DOHH2 (cell line): ENCODE measurements at regions not wholly inside any gene's neighbourhood (a gene's known extent, or its start where the extent isn't known, plus 50 kb on each side); places are given as distances from the start of the nearest gene placed in this dataset.
"Not testable (repeated sequence)": the region's sequence is repeated elsewhere in the genome, so short reads cannot be mapped to it uniquely, and the experiment has no call there.

Source experiments
- H3F3A ChIP-seq: fragments of 200-600 bp; sonication (generic), shearing (Covaris generic); 2 replicates; pipeline ENCODE4 v1.6.0; 2016; ENCODE audit warnings: antibody characterized with exemption, mild to moderate bottlenecking; ENCODE audit not compliant: control insufficient read depth, insufficient read depth
- H3K27ac ChIP-seq: fragments of 200-600 bp; sonication (generic); 2 replicates; pipeline ENCODE4 v1.5.1; 2014; ENCODE audit warnings: low read depth, mild to moderate bottlenecking, low read length, moderate library complexity
- H3K27me3 ChIP-seq: fragments of 200-600 bp; sonication (generic); 2 replicates; pipeline ENCODE4 v1.6.1; 2014; ENCODE audit warnings: mild to moderate bottlenecking, low read length, mixed read lengths; ENCODE audit not compliant: control insufficient read depth
- H3K36me3 ChIP-seq: fragments of 200-600 bp; sonication (generic); 2 replicates; pipeline ENCODE4 v1.6.1; 2014; ENCODE audit warnings: mild to moderate bottlenecking, low read length, moderate library complexity, mixed read lengths; ENCODE audit not compliant: control insufficient read depth
- H3K4me1 ChIP-seq: fragments of 200-600 bp; sonication (generic); 2 replicates; pipeline ENCODE4 v1.6.1; 2014; ENCODE audit warnings: mild to moderate bottlenecking, low read length, mixed read lengths; ENCODE audit not compliant: control insufficient read depth
- H3K4me2 ChIP-seq: fragments of 200-600 bp; sonication (generic); 2 replicates; pipeline ENCODE4 v1.6.0; 2014; ENCODE audit warnings: mild to moderate bottlenecking, low read length, moderate library complexity
- H3K4me3 ChIP-seq: fragments of 200-600 bp; sonication (generic); 2 replicates; pipeline ENCODE4 v1.5.1; 2014; ENCODE audit warnings: mild to moderate bottlenecking, low read length, mixed read lengths
- H3K79me2 ChIP-seq: fragments of 200-600 bp; sonication (generic); 2 replicates; pipeline ENCODE4 v1.6.1; 2014; ENCODE audit warnings: mild to moderate bottlenecking, low read length, mixed read lengths; ENCODE audit not compliant: control insufficient read depth
- H3K9me2 ChIP-seq: fragments of 200-600 bp; sonication (generic); replicated peaks from 2 replicates; pipeline ENCODE4 v1.6.1; 2014; ENCODE audit warnings: mild to moderate bottlenecking, low read length, mixed read lengths; ENCODE audit not compliant: control insufficient read depth
- H3K9me3 ChIP-seq: fragments of 200-600 bp; sonication (generic); 2 replicates; pipeline ENCODE4 v1.6.1; 2014; ENCODE audit warnings: antibody characterized with exemption, low read length, mixed read lengths; ENCODE audit not compliant: control insufficient read depth, insufficient read depth
- H4K20me1 ChIP-seq: fragments of 200-600 bp; sonication (generic); 2 replicates; pipeline ENCODE4 v1.6.0; 2014; ENCODE audit warnings: low read depth, mild to moderate bottlenecking, antibody characterized with exemption, low read length, moderate library complexity; ENCODE audit not compliant: control insufficient read depth, insufficient read depth

- not testable (repeated sequence) for H3K9me3 ChIP-seq, H3K27me3 ChIP-seq, H3K36me3 ChIP-seq, H3F3A ChIP-seq, H3K27ac ChIP-seq, H3K4me1 ChIP-seq, H3K9me2 ChIP-seq, H3K79me2 ChIP-seq, H3K4me2 ChIP-seq, H4K20me1 ChIP-seq, H3K4me3 ChIP-seq
Measured at GRCh38 chr2:87565116-87565515, 182.8 kb upstream of the PLGLB2 start.

GRCh38 chr2:87566531-87566930, 181.4 kb upstream of the PLGLB2 start:
- H3K27ac ChIP-seq, H3K9me2 ChIP-seq, H3K36me3 ChIP-seq, H3F3A ChIP-seq, H3K4me2 ChIP-seq, H3K4me1 ChIP-seq, H3K9me3 ChIP-seq, H3K27me3 ChIP-seq, H4K20me1 ChIP-seq, H3K4me3 ChIP-seq, H3K79me2 ChIP-seq: not testable (repeated sequence)

DNA sequence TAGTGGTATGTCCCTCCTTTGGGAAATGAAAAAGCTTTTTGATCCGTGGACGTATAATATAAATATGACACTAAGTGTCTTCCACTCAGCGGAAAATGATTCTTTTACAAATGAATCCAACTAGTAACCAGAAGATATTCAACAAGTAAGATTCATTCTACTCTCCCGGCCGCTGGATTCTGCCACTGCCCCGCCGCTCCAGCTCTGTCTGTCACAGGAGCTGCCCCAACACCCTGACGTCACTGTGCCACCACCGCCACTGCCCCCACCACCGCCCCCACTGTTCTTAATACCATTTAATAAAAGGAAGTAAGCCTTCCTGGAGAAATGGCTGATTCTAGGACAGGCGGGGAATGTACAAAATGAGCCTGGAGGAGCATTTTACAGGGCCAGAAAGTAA, 180.8 kb upstream of the PLGLB2 start:
- not testable (repeated sequence) for H3K36me3 ChIP-seq, H3K27me3 ChIP-seq, H3F3A ChIP-seq, H3K9me2 ChIP-seq, H3K4me2 ChIP-seq, H3K4me3 ChIP-seq, H3K4me1 ChIP-seq, H3K79me2 ChIP-seq, H4K20me1 ChIP-seq, H3K9me3 ChIP-seq, H3K27ac ChIP-seq

GRCh38 chr2:87567912-87568311, 180.0 kb upstream of the PLGLB2 start:
- H3F3A ChIP-seq, H3K9me3 ChIP-seq, H4K20me1 ChIP-seq, H3K79me2 ChIP-seq, H3K4me1 ChIP-seq, H3K36me3 ChIP-seq, H3K9me2 ChIP-seq, H3K27ac ChIP-seq, H3K27me3 ChIP-seq, H3K4me2 ChIP-seq, H3K4me3 ChIP-seq: not testable (repeated sequence)

GRCh38 chr2:87568554-87569278, 179.2 kb upstream of the PLGLB2 start:
- not testable (repeated sequence) for H4K20me1 ChIP-seq, H3F3A ChIP-seq, H3K27ac ChIP-seq, H3K4me3 ChIP-seq, H3K36me3 ChIP-seq, H3K27me3 ChIP-seq, H3K9me3 ChIP-seq, H3K4me1 ChIP-seq, H3K4me2 ChIP-seq, H3K9me2 ChIP-seq, H3K79me2 ChIP-seq

GRCh38 chr2:87569689-87570397, 178.0 kb upstream of the PLGLB2 start:
- not testable (repeated sequence) for H3K4me1 ChIP-seq, H3K27ac ChIP-seq, H3K79me2 ChIP-seq, H3K4me2 ChIP-seq, H3K36me3 ChIP-seq, H3K4me3 ChIP-seq, H3K9me3 ChIP-seq, H3F3A ChIP-seq, H3K27me3 ChIP-seq, H3K9me2 ChIP-seq, H4K20me1 ChIP-seq

DNA sequence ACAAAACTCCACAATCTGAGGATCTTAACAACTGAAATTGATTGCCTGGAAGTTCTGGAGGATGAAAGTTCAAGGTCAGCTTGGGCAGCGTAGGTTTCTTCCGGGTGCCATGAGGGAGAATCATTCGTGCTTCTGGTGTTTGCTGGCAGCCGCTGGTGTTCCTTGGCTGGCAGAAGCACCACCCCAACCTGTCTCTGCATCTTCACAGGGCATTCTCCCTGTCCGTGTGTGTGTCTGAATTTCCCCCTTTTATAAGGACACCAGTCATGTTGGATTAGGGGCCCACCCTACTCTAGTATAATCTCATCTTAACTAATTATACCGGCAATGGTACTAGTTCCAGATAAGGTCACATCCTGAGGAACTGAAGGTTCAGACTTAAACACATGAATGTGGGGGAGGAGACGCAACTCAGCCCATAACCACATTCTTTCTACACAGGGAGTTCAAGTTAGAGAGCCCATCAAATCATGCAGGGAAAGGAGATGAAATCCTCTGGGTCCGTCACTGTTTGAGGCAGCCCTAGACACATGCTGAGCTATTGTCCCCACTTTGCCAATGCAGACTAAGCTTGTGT, 175.9 kb upstream of the PLGLB2 start:
- not testable (repeated sequence) for H3K79me2 ChIP-seq, H3K9me3 ChIP-seq, H3K4me2 ChIP-seq, H4K20me1 ChIP-seq, H3K4me3 ChIP-seq, H3K27ac ChIP-seq, H3K4me1 ChIP-seq, H3K9me2 ChIP-seq, H3K36me3 ChIP-seq, H3K27me3 ChIP-seq, H3F3A ChIP-seq

DNA sequence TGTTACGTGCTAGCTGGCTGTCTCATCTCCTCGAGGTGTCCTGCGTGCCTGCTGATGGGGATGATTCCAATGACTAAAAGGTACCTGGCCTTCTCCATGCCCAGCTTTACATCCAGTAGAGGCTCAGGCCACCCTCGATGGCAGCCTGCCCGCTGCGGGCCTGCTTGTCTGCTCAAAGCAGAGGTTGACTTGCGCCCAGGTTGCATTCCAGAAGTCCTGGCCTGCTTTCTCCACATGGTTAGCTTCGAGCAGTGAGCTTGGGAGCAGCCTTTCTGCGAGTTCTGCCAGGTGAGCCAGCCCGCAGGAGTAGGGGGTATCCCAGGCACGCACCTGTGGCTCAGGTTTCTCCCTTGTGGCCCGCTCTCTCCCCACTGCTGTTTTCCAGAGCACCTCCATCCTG, 175.0 kb upstream of the PLGLB2 start:
- H3K9me3 ChIP-seq, H4K20me1 ChIP-seq, H3K36me3 ChIP-seq, H3F3A ChIP-seq, H3K27ac ChIP-seq, H3K4me1 ChIP-seq, H3K4me2 ChIP-seq, H3K27me3 ChIP-seq, H3K79me2 ChIP-seq, H3K4me3 ChIP-seq, H3K9me2 ChIP-seq: not testable (repeated sequence)
